BLaER1 treated with 17β-estradiol and CSF1 and Interleukin-3, amounts not matched to agents 10 nM and 100 nM (cell line): ENCODE measurements at regions not wholly inside any gene's neighbourhood (a gene's known extent, or its start where the extent isn't known, plus 50 kb on each side); places are given as distances from the start of the nearest gene placed in this dataset.
"Not testable (repeated sequence)": the region's sequence is repeated elsewhere in the genome, so short reads cannot be mapped to it uniquely, and the experiment has no call there.

Source experiments
- H3K27ac ChIP-seq, 11 experiments: shearing (Covaris generic); formaldehyde crosslinking; 2 replicates each; pipeline ENCODE4 v1.8.1; 2022
- H3K27me3 ChIP-seq, 11 experiments: shearing (Covaris generic); formaldehyde crosslinking; 2 replicates each; pipeline ENCODE4 v1.8.1; 2022
- H3K36me3 ChIP-seq, 11 experiments: shearing (Covaris generic); formaldehyde crosslinking; 2 replicates each; pipeline ENCODE4 v1.8.1; 2022
- H3K4me1 ChIP-seq, 10 experiments: shearing (Covaris generic); formaldehyde crosslinking; 2 replicates each; pipeline ENCODE4 v1.8.1; 2022
- H3K4me2 ChIP-seq, 11 experiments: shearing (Covaris generic); formaldehyde crosslinking; 2 replicates each; pipeline ENCODE4 v1.8.1; 2022
- H3K4me3 ChIP-seq, 10 experiments: shearing (Covaris generic); formaldehyde crosslinking; 2 replicates each; pipeline ENCODE4 v1.8.1; 2022
- H3K9ac ChIP-seq, 11 experiments: shearing (Covaris generic); formaldehyde crosslinking; 2 replicates each; pipeline ENCODE4 v1.8.1; 2022
- H3K9me3 ChIP-seq, 11 experiments: shearing (Covaris generic); formaldehyde crosslinking; replicated peaks in 1 of 11; 2 replicates each; pipeline ENCODE4 v1.8.1; 2022
- H4K20me1 ChIP-seq, 11 experiments: shearing (Covaris generic); formaldehyde crosslinking; 2 replicates each; pipeline ENCODE4 v1.8.1; 2022
- Cebpa-rat ChIP-seq, 11 experiments: shearing (Covaris generic); IDR thresholded peaks; 2 replicates each; pipeline ENCODE4 v1.8.1; 2022

DNA sequence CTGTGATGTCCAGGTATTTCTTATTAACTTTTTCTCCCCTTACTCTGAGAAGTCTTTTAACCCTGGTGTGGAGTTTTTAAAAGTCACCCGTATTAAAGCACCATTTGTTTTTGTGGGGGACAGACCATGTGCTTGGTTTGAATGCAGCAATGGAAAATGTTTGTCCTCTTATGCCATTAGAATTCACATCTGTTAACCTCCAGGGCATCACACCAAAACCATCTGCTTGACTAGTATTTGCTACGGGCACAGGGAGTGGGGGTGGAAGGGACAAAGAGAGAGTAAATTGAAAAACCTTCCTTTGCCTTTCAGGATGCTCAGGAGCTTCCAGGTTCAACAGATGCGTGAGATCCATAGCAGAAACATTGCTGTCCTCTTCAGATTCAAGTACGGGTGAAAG, 61.4 kb upstream of the GOLGA8B start:
- H3K9me3 ChIP-seq = no peaks in the 10 kb centered on the region
- no peaks in the 10 kb centered on the region for H4K20me1 ChIP-seq
- peak overlapping the region in 1 of 11 experiments; percentile 19; a peak in 2 of 22 replicates for H3K9ac ChIP-seq
- TF ChIP-seq Cebpa-rat (IDR thresholded peaks at IDR 0.05) = no peak
- H3K4me1 ChIP-seq = peaks cover 0 to 59% (median 0%) of the 10 kb centered on the region in 10 experiments; a peak in 6 of 20 replicates
- no peaks in the 10 kb centered on the region for H3K27me3 ChIP-seq
- peak overlapping the region in 3 of 11 experiments; percentile 71 to 78 (median 72); a peak in 5 of 22 replicates for H3K27ac ChIP-seq
- H3K36me3 ChIP-seq = no peaks in the 10 kb centered on the region
- no peak overlapping the region for H3K4me3 ChIP-seq
- H3K4me2 ChIP-seq = peak overlapping the region in 3 of 11 experiments; percentile 14 to 65 (median 63); a peak in 5 of 22 replicates

- H3K4me3 ChIP-seq = no peak overlapping the region
- no peaks in the 10 kb centered on the region for H3K27me3 ChIP-seq
- peak overlapping the region in 3 of 11 experiments; percentile 71 to 78 (median 72); a peak in 5 of 22 replicates for H3K27ac ChIP-seq
- peaks cover 0 to 53% (median 0%) of the 10 kb centered on the region in 10 experiments; a peak in 6 of 20 replicates for H3K4me1 ChIP-seq
- no peaks in the 10 kb centered on the region for H3K9me3 ChIP-seq
- peak overlapping the region in 3 of 11 experiments; percentile 14 to 65 (median 63); a peak in 5 of 22 replicates for H3K4me2 ChIP-seq
- no peaks in the 10 kb centered on the region for H3K36me3 ChIP-seq
- H3K9ac ChIP-seq = peak overlapping the region in 1 of 11 experiments; percentile 19; a peak in 2 of 22 replicates
- no peaks in the 10 kb centered on the region for H4K20me1 ChIP-seq
- no peak for TF ChIP-seq Cebpa-rat (IDR thresholded peaks at IDR 0.05)
Measured at GRCh38 chr15:34644061-34644460, 60.6 kb upstream of the GOLGA8B start.

DNA sequence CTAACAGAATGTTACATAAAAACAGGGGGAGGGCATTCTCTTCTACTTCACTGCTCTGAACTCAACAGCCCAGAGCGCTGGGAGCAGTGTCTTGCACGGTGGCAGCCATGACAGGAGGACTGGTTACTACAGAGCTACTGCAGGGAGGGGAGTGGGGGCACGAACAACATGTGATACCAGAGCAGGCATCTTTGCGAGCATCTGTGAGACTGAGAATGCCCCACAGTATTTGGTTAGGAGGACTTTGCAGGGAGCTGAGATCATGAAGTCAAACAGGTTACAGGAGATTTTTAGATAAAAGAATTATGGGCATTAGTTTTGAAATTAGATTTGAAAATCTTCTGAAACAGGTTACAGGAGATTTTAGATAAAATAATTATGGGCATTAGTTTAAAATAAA, 58.8 kb upstream of the GOLGA8B start:
- no peak overlapping the region for H3K4me2 ChIP-seq
- TF ChIP-seq Cebpa-rat (IDR thresholded peaks at IDR 0.05) = no peak
- H3K27ac ChIP-seq = no peak overlapping the region
- no peak overlapping the region for H3K9ac ChIP-seq
- H3K36me3 ChIP-seq = no peaks in the 10 kb centered on the region
- H3K27me3 ChIP-seq = no peaks in the 10 kb centered on the region
- peaks cover 0 to 38% (median 0%) of the 10 kb centered on the region in 10 experiments; a peak in 6 of 20 replicates for H3K4me1 ChIP-seq
- H3K9me3 ChIP-seq = no peaks in the 10 kb centered on the region
- no peak overlapping the region for H3K4me3 ChIP-seq
- no peaks in the 10 kb centered on the region for H4K20me1 ChIP-seq

GRCh38 chr15:34640661-34641060, 57.2 kb upstream of the GOLGA8B start:
- Histone ChIP-seq H3K36me3 (no peaks in the 10 kb centered on the region), H3K4me3 (no peak overlapping the region), H4K20me1 (no peaks in the 10 kb centered on the region), H3K4me2 (no peak overlapping the region), H3K9ac (no peak overlapping the region), H3K27ac (no peak overlapping the region), H3K9me3 (no peaks in the 10 kb centered on the region), H3K4me1 (peaks cover 0 to 31% (median 0%) of the 10 kb centered on the region in 10 experiments; a peak in 8 of 20 replicates), H3K27me3 (no peaks in the 10 kb centered on the region)
- no peak for TF ChIP-seq Cebpa-rat (IDR thresholded peaks at IDR 0.05)

DNA sequence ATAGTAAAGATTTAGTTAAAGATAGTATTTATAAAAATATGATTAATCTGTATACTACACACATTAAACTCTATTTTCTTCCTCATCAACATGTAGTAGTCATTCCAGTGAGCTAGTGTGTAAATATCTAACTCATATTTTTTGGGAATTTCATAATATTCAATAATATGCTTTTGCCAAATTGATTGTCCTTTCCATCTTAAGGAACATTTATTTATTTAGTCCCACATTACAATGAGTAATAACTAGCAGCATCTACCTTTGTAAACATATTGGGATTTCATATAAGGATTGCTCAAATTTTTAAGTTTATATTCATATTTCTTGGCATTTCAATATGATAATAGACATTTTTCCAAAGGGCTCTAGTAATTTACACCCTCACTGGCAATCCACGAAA, 53.9 kb upstream of the GOLGA8B start:
- Histone ChIP-seq H3K4me2 (no peak overlapping the region), H3K9me3 (peaks cover 0 to 13% (median 0%) of the 10 kb centered on the region in 11 experiments; a peak in 4 of 22 replicates), H3K27ac (no peak overlapping the region), H4K20me1 (no peaks in the 10 kb centered on the region), H3K9ac (no peak overlapping the region), H3K4me1 (peaks cover 0 to 9% (median 0%) of the 10 kb centered on the region in 10 experiments; a peak in 3 of 20 replicates), H3K27me3 (no peaks in the 10 kb centered on the region), H3K4me3 (no peak overlapping the region), H3K36me3 (no peaks in the 10 kb centered on the region)
- TF ChIP-seq Cebpa-rat (IDR thresholded peaks at IDR 0.05) = no peak

- not testable (repeated sequence) for H3K9ac ChIP-seq, H3K36me3 ChIP-seq, H3K4me2 ChIP-seq, H3K4me3 ChIP-seq, H3K27ac ChIP-seq, H3K27me3 ChIP-seq, H4K20me1 ChIP-seq, H3K4me1 ChIP-seq
- H3K9me3 ChIP-seq = peaks cover 0 to 13% (median 0%) of the 10 kb centered on the region in 11 experiments; a peak in 4 of 22 replicates
Measured at GRCh38 chr15:34633602-34634001, 50.2 kb upstream of the GOLGA8B start.
